HG03064 (cell line): ENCODE measurements at regions not wholly inside any gene's neighbourhood (a gene's known extent, or its start where the extent isn't known, plus 50 kb on each side); places are given as distances from the start of the nearest gene placed in this dataset.
"Not testable (repeated sequence)": the region's sequence is repeated elsewhere in the genome, so short reads cannot be mapped to it uniquely, and the experiment has no call there.

ENCODE experiments used
- ATAC-seq: cut with Tn5 transposase; IDR thresholded peaks from one replicate; pipeline ENCODE4 v1.9.1; 2021; ENCODE audit warnings: low read depth; ENCODE audit not compliant: unreplicated experiment

- ATAC-seq = no peak
Measured at GRCh38 chr7:85820702-85821443, 634.0 kb upstream of the SEMA3D start.

GRCh38 chr7:85815526-85815925, 628.7 kb upstream of the SEMA3D start:
- ATAC-seq = no peak

- ATAC-seq = no peak
Measured at GRCh38 chr7:85806321-85806720, 619.5 kb upstream of the SEMA3D start.

- ATAC-seq = no peak
Measured at GRCh38 chr7:85805656-85806055, 618.8 kb upstream of the SEMA3D start.

- no peak for ATAC-seq
Measured at GRCh38 chr7:85805249-85805648, 618.4 kb upstream of the SEMA3D start.

- no peak for ATAC-seq
Measured at GRCh38 chr7:85802211-85802610, 615.4 kb upstream of the SEMA3D start.

- ATAC-seq = no peak
Measured at GRCh38 chr7:85796956-85797355, 610.1 kb upstream of the SEMA3D start.

GRCh38 chr7:85791098-85791497, 604.2 kb upstream of the SEMA3D start:
- ATAC-seq = not testable (repeated sequence)

- ATAC-seq = no peak
Measured at GRCh38 chr7:85781606-85782005, 594.8 kb upstream of the SEMA3D start.

- ATAC-seq = no peak
Measured at GRCh38 chr7:85776691-85777345, 590.0 kb upstream of the SEMA3D start.

GRCh38 chr7:85775431-85775830, 588.6 kb upstream of the SEMA3D start:
- ATAC-seq = no peak

GRCh38 chr7:85774986-85775385, 588.1 kb upstream of the SEMA3D start:
- ATAC-seq = no peak

GRCh38 chr7:85773116-85773728, 586.4 kb upstream of the SEMA3D start:
- no peak for ATAC-seq

GRCh38 chr7:85771516-85771915, 584.7 kb upstream of the SEMA3D start:
- ATAC-seq = no peak

- no peak for ATAC-seq
Measured at GRCh38 chr7:85770332-85770731, 583.5 kb upstream of the SEMA3D start.

GRCh38 chr7:85765698-85766298, 578.9 kb upstream of the SEMA3D start:
- no peak for ATAC-seq

GRCh38 chr7:85764034-85764433, 577.2 kb upstream of the SEMA3D start:
- ATAC-seq = no peak

- no peak for ATAC-seq
Measured at GRCh38 chr7:85757348-85757747, 570.5 kb upstream of the SEMA3D start.

- peak; percentile 78 for ATAC-seq
Measured at GRCh38 chr7:85750454-85750949, 563.6 kb upstream of the SEMA3D start.

GRCh38 chr7:85749696-85750453, 563.0 kb upstream of the SEMA3D start:
- peak; percentile 35 for ATAC-seq
